HFFc6 (cell line): ENCODE measurements at regions not wholly inside any gene's neighbourhood (a gene's known extent, or its start where the extent isn't known, plus 50 kb on each side); places are given as distances from the start of the nearest gene placed in this dataset.

Experiments
- DNase-seq: peaks from one replicate; pipeline ENCODE4 v3.0.0-alpha.2; 2018
- H3K27ac Mint-ChIP-seq: 2 replicates; pipeline ENCODE4 v1.8.0; 2020; ENCODE audit warnings: mild to moderate bottlenecking, mixed read lengths
- H3K27me3 Mint-ChIP-seq: 2 replicates; pipeline ENCODE4 v1.8.0; 2021; ENCODE audit warnings: mild to moderate bottlenecking, moderate library complexity, mixed read lengths; ENCODE audit not compliant: insufficient read depth
- H3K36me3 Mint-ChIP-seq: 2 replicates; pipeline ENCODE4 v1.8.0; 2021; ENCODE audit warnings: low read depth, mixed read lengths
- H3K4me1 Mint-ChIP-seq: 2 replicates; pipeline ENCODE4 v1.8.0; 2020; ENCODE audit warnings: low read depth, mixed read lengths
- H3K4me3 Mint-ChIP-seq: 2 replicates; pipeline ENCODE4 v1.8.0; 2020; ENCODE audit warnings: mild to moderate bottlenecking, moderate library complexity, mixed read lengths
- H3K9me3 Mint-ChIP-seq: 2 replicates; pipeline ENCODE4 v1.8.0; 2020; ENCODE audit warnings: mild to moderate bottlenecking, mixed read lengths
- CTCF ChIP-seq: fragments of 200-600 bp; sonication (generic); IDR thresholded peaks from 2 replicates; pipeline ENCODE4 v1.5.0; 2021; ENCODE audit warnings: antibody characterized with exemption, mild to moderate bottlenecking

GRCh38 chr17:31696184-31696602 is 162.9 kb downstream of the COPRS start:
- Mint-ChIP-seq H3K4me1 (peaks cover 81% of the 10 kb centered on the region), H3K9me3 (no peaks in the 10 kb centered on the region; the same call in 1 of the 2 replicates), H3K36me3 (peaks cover 10% of the 10 kb centered on the region), H3K27ac (peak overlapping the region; percentile 85), H3K27me3 (peaks cover 3% of the 10 kb centered on the region; the same call in 1 of the 2 replicates), H3K4me3 (peak overlapping the region; percentile 58)
- peak; percentile 67 for TF ChIP-seq CTCF
- peak; percentile 98 for DNase-seq

- DNase-seq, result peak; percentile 43
- Mint-ChIP-seq H3K4me3 (peak overlapping the region; percentile 58), H3K4me1 (peaks cover 78% of the 10 kb centered on the region), H3K9me3 (no peaks in the 10 kb centered on the region), H3K27ac (peak overlapping the region; percentile 85), H3K36me3 (peaks cover 4% of the 10 kb centered on the region; the same call in 1 of the 2 replicates), H3K27me3 (peaks cover 3% of the 10 kb centered on the region; the same call in 1 of the 2 replicates)
- no peak for TF ChIP-seq CTCF
Observed at GRCh38 chr17:31695456-31696090, 163.5 kb downstream of the COPRS start.

GRCh38 chr17:31693433-31694220 is 165.4 kb downstream of the COPRS start:
- H3K4me1 Mint-ChIP-seq, result peaks cover 73% of the 10 kb centered on the region
- TF ChIP-seq CTCF, result no peak
- DNase-seq, result no peak

GRCh38 chr17:31692632-31693031 is 166.4 kb downstream of the COPRS start:
- Mint-ChIP-seq H3K9me3 (no peaks in the 10 kb centered on the region), H3K27ac (no peak overlapping the region), H3K27me3 (no peaks in the 10 kb centered on the region; the same call in 1 of the 2 replicates), H3K36me3 (no peaks in the 10 kb centered on the region), H3K4me1 (peaks cover 68% of the 10 kb centered on the region), H3K4me3 (no peak overlapping the region)
- TF ChIP-seq CTCF, result no peak
- DNase-seq, result no peak

More at GRCh38 chr17:31693433-31694220, 165.4 kb downstream of the COPRS start:
- H3K27ac Mint-ChIP-seq, result peak overlapping the region; percentile 1; the same call in 1 of the 2 replicates
- peak overlapping the region; percentile 1; the same call in 1 of the 2 replicates for H3K4me3 Mint-ChIP-seq
- no peaks in the 10 kb centered on the region for H3K36me3 Mint-ChIP-seq
- no peaks in the 10 kb centered on the region for H3K9me3 Mint-ChIP-seq
- H3K27me3 Mint-ChIP-seq, result no peaks in the 10 kb centered on the region; the same call in 1 of the 2 replicates

- no peak for DNase-seq
- 0 out of 2 replicates have a peak overlapping the region, but pooled peaks have one; percentile 14 for H3K27ac Mint-ChIP-seq
- no peak for TF ChIP-seq CTCF
- peaks cover 62% of the 10 kb centered on the region for H3K4me1 Mint-ChIP-seq
- H3K27me3 Mint-ChIP-seq, result no peaks in the 10 kb centered on the region; the same call in 1 of the 2 replicates
- H3K4me3 Mint-ChIP-seq, result no peak overlapping the region
- H3K9me3 Mint-ChIP-seq, result no peaks in the 10 kb centered on the region
- no peaks in the 10 kb centered on the region for H3K36me3 Mint-ChIP-seq
Observed at GRCh38 chr17:31692027-31692426, 167.0 kb downstream of the COPRS start.
